ENCODE measurements at regions not wholly inside any gene's neighbourhood (a gene's known extent, or its start where the extent isn't known, plus 50 kb on each side); places are given as distances from the start of the nearest gene placed in this dataset.

DNA sequence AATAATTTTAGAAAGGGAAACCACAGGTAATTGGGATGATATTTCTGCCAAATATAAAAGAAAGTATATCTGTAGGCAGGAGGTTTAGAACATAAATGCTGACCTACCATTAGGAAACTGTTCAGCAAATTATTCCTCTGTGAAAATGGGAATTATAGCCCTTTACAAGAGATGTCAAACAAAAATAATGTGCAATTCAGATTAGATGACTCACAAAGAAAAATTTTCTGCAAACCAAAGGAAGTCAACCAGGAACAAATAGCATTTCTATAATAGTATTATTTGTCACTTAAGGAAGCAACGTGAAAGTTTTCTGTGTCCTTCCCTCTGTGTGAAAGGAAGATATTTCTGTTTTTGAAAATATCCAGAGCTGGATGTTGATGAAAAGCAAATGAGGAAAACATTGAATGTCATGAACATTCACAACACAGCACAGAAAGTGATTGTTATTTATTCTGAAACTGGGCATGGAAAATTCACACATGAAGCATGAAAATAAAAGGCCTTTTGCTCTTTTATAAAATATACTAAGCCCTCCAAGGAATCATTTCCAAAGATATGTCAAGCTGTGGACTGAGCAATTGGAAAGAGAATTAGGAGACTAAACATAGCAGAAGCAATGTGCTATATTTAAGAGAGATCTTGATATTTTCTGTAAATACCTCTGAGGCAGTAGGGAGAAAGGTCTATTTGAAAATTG is 57.9 kb upstream of the SPHKAP start:
- DNase-seq = peak; percentile 6
- Histone ChIP-seq H3K9me3 (ENCODE audit: low read depth) (no peaks in the 10 kb centered on the region), H3K9ac (no peak overlapping the region), H3K9me2 (ENCODE audit: insufficient read depth) (no peaks in the 10 kb centered on the region), H3F3A (ENCODE audit: insufficient read depth) (no peaks in the 10 kb centered on the region), H3K4me3 (no peak overlapping the region), H4K20me1 (ENCODE audit: insufficient read depth) (no peaks in the 10 kb centered on the region), H3K27me3 (replicated peaks; ENCODE audit: insufficient read depth) (no peaks in the 10 kb centered on the region), H3K27ac (no peak overlapping the region), H2AFZ (no peak overlapping the region), H3K79me2 (ENCODE audit: insufficient read depth) (no peaks in the 10 kb centered on the region), H3K4me1 (ENCODE audit: insufficient read depth) (no peaks in the 10 kb centered on the region), H3K36me3 (ENCODE audit: low read depth) (no peaks in the 10 kb centered on the region), H3K4me2 (ENCODE audit: unreplicated experiment) (no peak overlapping the region)
- WGBS, 2 experiments (ENCODE audit: low coverage in 1 of 2, low lambda C conversion rate in 2 of 2, missing lambda C conversion rate in 2 of 2) = 0% methylated on average over 1 of the region's 1 CpG
- in situ Hi-C loops (cut with MboI) = no loop called here
- no peak for TF ChIP-seq EZH2phosphoT487 (IDR thresholded peaks at IDR 0.05; ENCODE audit: insufficient read depth, low read depth)
- TF ChIP-seq EZH2 (IDR thresholded peaks at IDR 0.05; ENCODE audit: insufficient read depth, poor library complexity, severe bottlenecking) = no peak
